Tongue (tissue), 1 donor: ENCODE measurements at regions not wholly inside any gene's neighbourhood (a gene's known extent, or its start where the extent isn't known, plus 50 kb on each side); places are given as distances from the start of the nearest gene placed in this dataset.
A peak's percentile ranks its signal among the peaks of the same experiment; 100 is the strongest.
"Not testable (repeated sequence)": the region's sequence is repeated elsewhere in the genome, so short reads cannot be mapped to it uniquely, and the experiment has no call there.

ENCODE experiments used
- DNase-seq: peaks from one replicate; pipeline ENCODE4 v3.0.0-alpha.2; 2015

- no peak for DNase-seq
Measured at GRCh38 chr9:124125651-124125977, 114.0 kb downstream of the LHX2 start.

GRCh38 chr9:124126648-124127646 is 115.4 kb downstream of the LHX2 start:
- peak; percentile 86 for DNase-seq

- DNase-seq, result no peak
Measured at GRCh38 chr9:124128568-124129166, 117.1 kb downstream of the LHX2 start.

- DNase-seq, result no peak
Measured at GRCh38 chr9:124130277-124131075, 118.9 kb downstream of the LHX2 start.

GRCh38 chr9:124131518-124131917 is 120.0 kb downstream of the LHX2 start:
- DNase-seq, result not testable (repeated sequence)

GRCh38 chr9:124132671-124133147 is 121.1 kb downstream of the LHX2 start:
- no peak for DNase-seq

GRCh38 chr9:124133727-124134126 is 122.2 kb downstream of the LHX2 start:
- peak; percentile 30 for DNase-seq

- no peak for DNase-seq
Measured at GRCh38 chr9:124134526-124134925, 123.0 kb downstream of the LHX2 start.

- DNase-seq, result no peak
Measured at GRCh38 chr9:124135813-124136365, 121.9 kb upstream of the NEK6 start.

- no peak for DNase-seq
Measured at GRCh38 chr9:124137009-124137943, 120.5 kb upstream of the NEK6 start.

GRCh38 chr9:124137944-124138335 is 119.8 kb upstream of the NEK6 start:
- no peak for DNase-seq

GRCh38 chr9:124139001-124139400 is 118.7 kb upstream of the NEK6 start:
- DNase-seq, result no peak

- no peak for DNase-seq
Measured at GRCh38 chr9:124140941-124141568, 116.7 kb upstream of the NEK6 start.

GRCh38 chr9:124144561-124145123 is 113.1 kb upstream of the NEK6 start:
- DNase-seq, result not testable (repeated sequence)

- no peak for DNase-seq
Measured at GRCh38 chr9:124146031-124146561, 111.7 kb upstream of the NEK6 start.

- DNase-seq, result peak; percentile 15
Measured at GRCh38 chr9:124149992-124150391, 107.8 kb upstream of the NEK6 start.

- DNase-seq, result peak; percentile 74
Measured at GRCh38 chr9:124163760-124164255, 93.9 kb upstream of the NEK6 start.

GRCh38 chr9:124164811-124165210 is 92.9 kb upstream of the NEK6 start:
- peak; percentile 64 for DNase-seq

- no peak for DNase-seq
Measured at GRCh38 chr9:124174433-124174832, 83.3 kb upstream of the NEK6 start.

GRCh38 chr9:124177522-124177921 is 80.2 kb upstream of the NEK6 start:
- DNase-seq, result not testable (repeated sequence)
